GM19328 (cell line): ENCODE measurements at regions not wholly inside any gene's neighbourhood (a gene's known extent, or its start where the extent isn't known, plus 50 kb on each side); places are given as distances from the start of the nearest gene placed in this dataset.

Experiments used
- ATAC-seq: cut with Tn5 transposase; IDR thresholded peaks from one replicate; pipeline ENCODE4 v1.9.1; 2021; ENCODE audit warnings: mild to moderate bottlenecking, moderate library complexity; ENCODE audit not compliant: unreplicated experiment

DNA sequence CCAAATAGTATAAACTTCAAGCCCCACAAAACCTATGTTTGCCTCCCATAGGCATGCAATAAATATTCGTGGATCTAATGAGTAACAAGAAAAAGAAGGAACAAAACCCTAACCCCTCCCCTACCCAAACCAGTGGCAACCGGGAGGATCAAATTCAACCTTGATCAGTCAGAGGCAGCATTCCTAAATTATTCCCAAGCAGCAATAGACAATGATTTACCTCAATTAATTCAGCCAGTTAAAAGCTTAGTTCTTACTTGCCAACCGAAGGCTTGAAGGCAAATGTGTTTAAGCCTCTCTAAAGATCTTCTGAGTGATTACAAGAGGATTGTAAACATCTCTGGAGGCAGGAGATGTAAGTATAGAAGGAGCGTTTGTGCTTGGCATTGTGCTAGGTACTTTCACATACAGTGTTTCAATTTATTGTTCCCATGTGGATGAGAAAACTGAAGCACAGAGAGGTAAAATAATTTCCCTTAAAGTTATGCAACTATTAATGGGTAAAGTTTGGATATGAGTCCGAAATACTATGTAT lies 197.7 kb downstream of the MTX2 start:
- no peak for ATAC-seq

DNA sequence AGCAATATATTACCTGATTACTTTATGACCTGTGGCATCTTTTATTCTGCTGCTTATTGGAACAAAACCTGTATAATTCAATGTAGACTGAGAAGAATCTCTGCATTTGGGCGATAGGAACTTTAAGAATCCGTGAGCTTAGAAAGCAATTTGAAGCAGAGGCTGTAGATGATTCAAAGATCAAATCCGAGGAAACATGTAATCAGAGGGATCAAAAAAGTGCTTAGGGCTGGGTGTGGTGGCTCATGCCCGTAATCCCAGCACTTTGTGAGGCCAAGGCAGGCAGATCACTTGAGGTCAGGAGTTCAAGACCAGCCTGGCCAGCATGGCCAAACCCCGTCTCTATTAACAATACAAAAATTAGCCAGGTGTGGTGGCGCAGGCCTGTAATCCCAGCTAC lies 198.4 kb downstream of the MTX2 start:
- no peak for ATAC-seq

DNA sequence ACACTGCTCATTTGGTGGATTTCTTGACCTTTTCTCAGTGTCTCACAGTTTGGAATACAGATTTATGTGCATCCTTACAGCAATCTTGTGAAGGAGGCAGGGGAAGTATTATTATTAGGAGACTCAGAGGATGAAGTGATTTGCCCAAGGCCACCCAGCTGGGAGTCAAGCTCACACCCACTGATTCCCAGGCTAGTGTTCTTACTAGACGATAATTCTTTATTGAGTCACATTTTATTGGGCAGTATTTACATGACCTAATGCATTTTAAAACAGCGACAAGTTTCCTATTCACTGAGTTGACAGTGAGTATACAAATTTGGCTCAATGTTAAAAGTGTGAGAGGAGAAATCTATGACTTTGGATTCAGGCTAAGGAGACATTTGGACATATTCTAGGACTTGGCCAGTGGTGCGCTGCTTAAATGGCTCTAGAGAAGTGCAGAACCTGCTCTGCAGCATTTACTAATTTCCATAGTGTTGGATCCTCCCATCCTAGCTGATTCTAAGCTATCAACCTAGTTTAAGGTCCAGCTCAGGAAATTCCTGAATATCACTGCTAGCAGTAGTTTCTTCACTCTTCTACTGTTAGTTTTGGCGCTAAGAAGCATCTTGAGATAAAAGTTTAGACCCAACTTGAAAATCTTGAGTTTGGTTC lies 199.3 kb downstream of the MTX2 start:
- ATAC-seq = no peak

DNA sequence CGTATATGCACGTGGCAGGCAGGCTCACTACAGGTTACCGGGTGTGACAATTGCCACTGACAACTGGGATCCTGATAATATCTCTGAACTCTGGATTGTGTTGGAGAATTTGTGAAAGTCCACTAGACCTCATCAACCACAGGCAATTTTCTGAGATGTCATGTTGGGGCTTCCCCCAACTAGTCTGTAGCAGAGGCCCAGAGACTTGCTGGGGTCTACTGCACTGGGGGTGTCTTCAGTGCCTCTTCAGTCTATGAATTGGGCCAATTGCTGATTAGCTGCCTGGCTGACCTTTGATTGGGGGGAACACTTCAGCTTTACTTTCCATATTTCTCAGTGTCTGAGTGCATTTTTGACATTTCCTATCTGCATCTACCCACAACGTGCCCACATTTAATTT lies 201.5 kb downstream of the MTX2 start:
- ATAC-seq = no peak

DNA sequence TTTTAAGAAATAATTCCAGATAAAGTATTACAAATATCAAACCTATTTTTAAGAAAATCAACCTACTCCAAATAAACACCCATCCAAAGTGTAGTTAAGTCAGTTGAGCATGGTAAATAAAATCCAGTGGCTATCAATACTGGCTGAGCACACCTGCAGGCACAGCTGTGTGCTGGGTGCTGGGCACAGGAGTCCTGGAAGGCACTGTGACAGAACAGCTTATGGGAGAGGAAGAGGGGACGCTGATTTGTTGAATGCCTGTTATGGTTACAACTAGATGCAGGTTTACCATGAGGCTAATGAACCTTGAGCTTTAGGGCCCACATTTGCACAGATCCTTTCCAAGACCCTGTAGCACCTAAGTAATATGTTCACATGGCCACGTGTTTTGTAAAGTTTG lies 202.7 kb downstream of the MTX2 start:
- no peak for ATAC-seq

DNA sequence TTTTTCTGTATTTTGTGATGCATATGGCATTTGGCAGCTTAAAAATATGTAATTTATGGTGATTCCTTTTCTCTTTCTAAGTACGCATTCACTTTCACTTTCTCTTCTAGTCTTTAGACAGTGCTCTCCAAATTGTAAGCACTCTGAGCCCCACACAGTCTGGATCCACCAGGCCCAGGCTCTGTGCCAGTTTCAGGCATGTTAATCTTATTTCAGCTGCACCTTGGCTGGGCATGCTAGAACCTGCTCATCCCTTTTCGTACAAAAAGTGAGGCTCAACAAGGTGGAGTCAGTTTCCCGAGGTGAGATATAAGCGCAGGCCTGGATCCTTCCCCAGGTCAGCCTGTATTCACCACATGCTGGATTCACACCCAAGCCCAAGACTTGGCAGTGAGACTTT lies 203.9 kb downstream of the MTX2 start:
- no peak for ATAC-seq

DNA sequence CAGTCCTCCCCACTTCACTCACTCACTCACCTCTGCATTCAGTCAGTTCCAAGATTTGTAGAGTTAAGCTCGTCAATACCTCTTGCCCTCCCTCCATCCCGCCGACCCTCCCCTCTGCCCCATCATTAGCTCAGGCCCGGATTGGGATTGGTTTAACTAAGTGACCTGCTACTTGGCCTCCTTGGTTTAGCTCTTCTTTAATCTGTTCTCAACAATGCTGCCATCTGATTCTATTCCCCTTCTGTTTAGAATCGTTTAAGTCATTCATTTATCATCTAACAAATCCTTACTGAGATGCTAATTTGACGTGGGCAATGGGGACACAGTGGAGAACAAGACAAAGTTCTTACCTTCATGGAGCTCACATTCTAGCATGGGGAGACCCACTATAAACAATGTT lies 204.6 kb downstream of the MTX2 start:
- ATAC-seq = no peak

DNA sequence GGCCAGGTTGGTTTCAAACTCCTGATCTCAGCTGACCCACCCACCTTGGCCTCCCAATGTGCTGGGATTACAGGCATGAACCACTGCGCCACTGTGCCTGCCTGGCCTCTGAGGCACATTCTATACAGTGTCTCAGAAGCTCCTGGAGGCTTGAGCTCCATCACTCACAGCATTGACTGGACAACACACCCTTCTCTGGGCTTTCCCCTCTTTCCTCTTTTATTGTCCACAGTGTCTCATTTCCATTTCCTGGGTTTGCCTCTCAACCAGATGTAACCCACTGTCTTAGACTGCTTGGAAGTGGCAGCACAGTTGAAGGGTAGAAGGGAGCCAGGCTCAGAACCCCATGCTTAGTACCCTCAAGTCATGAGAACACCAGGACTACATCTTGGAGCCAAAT lies 208.1 kb downstream of the MTX2 start:
- ATAC-seq = no peak

DNA sequence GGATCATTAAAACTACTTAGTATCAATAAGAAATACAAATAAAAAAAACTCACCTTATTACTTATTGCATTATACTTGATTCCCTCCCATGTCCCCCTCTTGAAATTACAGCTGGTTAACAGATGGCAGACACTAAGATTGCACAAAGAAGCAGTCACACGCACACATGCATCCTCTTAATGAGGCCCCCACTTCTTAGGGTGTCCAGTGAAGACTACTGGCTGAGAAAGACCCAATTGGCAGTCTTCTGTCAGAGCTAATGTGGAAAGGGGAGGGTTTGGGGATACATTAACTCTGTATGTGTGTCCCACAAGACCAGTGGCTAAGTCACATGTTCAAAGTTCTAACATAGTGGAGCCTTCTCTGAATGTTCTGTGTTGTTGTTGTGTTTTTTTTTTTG lies 210.7 kb downstream of the MTX2 start:
- no peak for ATAC-seq

DNA sequence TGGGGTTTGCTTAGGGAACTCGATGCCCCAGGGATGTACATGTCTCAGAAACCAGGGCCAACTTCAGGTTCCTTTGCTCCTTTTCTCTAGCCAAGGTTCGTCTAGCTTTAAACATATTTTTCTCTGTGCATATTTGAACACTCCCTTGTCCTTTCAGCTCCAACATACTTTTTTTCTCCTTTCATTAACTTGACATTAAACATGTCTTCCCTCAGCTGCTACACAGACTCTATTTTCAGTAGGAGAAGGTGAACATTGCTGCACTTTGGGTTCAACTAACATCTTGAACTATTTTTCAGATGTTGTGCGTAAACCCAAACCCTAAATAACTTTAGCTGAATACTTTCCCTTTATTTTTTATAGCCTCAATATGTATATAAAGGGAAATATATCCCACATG lies 212.9 kb downstream of the MTX2 start:
- ATAC-seq = no peak

DNA sequence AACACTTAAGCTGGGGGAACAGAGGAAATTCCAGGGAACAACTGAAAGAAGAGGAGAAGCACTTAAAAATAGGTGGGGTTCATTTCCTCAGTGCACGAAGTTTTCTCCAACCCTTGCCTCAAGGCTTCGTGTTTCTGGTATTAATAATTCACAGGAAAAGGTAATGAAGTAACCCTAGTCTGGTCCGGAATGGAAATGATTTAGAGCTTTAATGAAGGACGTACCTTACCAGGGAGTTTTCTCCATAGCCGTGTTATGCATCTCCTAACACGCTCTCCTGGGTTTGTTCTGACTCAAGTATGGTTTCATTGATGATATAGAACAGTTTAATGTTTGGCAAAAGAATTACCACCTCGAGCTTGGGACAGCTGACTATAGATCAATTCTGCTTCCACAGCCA lies 214.2 kb downstream of the MTX2 start:
- ATAC-seq = no peak

DNA sequence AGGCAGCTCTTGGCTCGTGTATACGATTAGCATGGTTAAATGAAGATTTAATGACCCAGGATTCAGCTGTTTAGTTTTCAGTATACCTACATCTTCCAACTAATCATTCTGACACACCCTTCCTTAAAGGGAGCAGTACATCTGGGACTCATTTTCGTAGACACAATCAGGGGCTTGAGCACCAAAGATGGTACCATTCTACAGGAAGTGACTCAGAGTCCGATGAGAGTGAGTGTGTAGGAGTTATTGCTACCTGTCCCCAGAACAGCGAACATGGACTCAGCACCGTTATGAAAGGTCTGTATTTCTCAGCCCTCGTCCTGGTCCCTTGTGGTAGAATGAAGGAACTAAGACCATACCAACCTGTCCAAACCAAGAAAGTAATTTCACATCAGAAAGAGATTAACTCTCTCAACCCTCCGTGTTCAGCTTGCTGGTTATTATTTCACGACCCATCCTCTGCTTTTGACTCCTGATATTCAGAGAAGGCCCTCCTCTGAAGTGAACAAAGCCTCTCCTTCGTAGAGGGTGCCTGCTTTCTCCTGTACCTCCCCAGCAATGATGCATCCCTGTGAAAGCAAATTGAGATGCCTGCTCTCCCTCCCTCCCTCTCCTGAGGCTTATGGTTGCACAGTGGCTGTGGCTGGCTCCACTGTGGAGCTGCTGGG lies 214.8 kb downstream of the MTX2 start:
- ATAC-seq = no peak

DNA sequence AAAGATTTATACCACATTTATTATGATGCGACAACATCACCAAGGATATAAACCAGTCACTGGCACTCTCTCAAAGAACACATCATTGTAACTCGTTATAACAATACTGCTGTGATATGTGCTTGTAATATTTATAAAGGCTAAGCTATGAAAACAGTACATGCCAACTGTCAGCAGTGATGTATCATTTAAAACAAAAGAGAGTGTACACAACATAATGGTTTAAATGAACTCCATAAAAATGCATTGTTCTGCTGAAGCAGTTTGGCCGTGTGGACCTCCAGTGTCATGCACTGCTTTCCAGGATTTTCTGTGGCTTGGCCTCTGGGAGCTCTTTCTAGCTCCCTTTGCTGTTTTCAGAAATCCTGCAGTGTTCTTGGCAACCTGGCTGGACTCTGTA lies 215.6 kb downstream of the MTX2 start:
- ATAC-seq = no peak

DNA sequence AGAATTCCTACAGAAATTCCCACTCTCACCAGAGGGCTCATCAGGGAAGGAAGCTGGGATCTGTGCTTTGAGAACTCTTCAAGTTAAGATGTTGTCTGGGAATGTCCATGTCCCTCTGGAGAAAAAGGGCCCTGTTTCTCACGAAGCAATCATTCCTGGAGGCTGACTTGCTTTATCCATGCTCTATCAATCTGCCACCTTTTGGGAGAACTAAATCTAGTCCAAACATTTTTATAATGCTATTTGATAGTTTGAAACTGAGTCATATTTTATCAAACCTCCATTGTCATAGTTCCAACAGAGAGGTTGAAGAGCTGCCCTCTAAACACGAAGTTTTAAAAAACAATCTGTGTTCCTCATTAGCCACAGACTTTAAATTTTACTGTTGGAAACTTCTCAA lies 219.2 kb downstream of the MTX2 start:
- ATAC-seq = no peak

DNA sequence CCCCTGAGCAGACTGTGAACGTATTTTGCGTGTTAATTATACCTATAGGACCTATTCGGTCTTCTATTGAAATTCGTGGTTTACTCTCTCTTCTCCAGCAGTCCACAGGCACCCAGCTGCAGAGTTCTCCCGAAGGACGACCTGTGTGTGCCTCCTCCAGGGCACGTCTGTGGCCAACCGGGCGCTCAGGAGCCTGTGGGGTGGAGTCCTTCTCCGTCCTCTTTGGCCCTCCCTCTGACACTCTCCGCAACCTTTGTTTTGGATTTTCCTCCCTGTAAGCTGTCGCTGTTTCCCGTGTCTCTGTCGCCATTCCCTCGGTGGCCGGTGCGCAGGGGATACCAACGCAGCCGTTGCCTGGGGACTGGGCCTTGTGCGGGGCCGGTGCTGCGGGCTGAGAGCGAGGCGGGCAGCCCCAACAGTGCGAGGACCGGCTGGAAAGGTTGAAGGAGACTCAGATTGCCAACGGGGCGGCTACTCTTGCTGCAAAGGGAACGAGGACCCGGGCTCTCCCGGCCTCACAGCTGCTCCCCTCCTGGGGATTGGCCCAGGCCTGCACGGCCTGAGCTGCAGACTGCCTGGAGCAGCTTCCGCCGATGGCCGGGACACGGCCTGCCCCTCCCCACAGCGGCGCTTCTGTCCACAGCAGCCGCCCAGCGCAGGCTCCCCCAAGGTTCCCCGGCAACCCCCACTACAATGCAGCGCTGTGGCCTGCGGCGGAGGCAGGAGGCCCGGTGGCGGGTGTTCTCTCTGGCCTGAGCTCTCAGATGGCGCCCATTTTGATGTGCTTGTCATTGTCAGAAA lies 221.0 kb downstream of the MTX2 start:
- ATAC-seq = no peak

DNA sequence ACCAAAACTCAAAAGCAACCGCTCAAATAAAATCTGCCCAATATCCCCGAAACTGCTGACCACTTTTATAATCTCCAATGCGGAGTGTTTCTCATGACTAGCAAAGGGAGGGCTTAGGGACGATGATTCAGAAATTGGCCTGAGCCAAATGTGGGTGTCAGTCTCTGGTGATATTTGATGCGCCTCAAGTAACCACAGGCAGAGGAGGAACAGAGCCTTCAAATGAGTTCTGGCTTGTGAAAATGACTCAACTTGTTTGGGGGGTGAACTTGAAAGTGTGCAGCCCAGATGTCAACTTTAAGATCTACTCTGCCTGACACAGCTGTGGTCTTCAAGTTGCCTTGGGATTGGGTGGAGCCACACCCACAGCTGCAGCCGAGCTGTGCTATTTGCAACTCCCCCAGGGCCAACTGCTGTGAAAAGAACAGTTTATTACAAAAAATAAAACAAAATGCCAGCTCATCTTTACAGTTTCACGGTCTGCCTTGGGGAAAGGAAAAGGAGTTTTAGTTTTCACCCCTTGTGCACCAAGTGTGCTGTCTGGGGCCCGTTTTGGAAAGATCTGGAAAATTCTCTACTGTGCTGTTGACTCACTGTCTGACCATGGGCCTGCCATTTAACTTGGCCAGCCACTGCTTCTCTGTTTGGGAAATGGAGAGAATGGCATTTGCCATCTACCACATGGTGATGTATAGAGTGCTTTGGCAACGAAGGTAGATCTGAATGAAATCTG lies 222.1 kb downstream of the MTX2 start:
- peak; percentile 94 for ATAC-seq

DNA sequence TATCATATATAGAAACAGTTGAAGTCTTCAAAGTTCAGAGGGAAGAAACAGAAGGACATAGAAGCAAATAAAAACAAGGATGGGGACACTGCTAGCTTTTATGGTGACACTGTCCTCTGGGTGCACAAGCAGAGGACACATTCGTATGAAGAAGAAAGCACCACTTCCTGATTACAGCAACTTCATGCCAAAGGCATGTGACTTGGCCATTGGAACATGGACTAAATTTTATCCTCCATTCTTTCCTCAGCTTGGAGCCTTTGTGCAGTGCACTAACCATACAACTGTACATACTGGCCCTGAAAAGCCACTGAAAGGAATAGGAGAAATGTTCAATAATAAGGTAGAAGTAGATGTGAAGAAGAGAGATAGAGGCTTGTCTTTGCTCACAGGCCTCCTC lies 223.3 kb downstream of the MTX2 start:
- ATAC-seq = no peak

DNA sequence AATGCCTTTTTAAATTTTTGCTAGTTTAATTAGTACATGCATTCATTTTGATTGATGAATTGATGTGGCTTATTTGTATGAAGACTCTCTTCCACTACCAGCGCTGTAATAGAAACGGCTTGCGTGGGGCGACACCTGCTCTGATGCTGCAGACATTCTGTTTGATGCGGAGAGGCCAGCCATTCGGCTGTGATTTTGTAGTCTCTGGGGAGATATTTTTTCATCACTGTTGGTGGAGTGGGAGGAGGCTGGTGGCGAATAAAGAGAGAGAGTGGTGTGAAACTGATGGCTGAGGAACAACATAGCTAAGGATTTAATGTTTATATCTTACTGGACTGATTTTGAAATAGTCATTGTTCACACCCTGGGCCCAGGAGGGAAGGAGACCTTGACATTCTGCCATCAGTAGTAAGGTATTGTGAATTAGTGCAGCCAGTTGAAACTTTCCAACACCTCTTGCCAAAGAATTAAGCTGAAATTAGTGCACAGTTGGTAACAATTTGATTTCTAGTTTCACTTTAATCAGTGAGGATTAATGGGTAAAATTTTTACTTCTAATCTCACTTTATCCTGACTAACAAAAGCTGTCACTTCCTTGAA lies 224.1 kb downstream of the MTX2 start:
- no peak for ATAC-seq

DNA sequence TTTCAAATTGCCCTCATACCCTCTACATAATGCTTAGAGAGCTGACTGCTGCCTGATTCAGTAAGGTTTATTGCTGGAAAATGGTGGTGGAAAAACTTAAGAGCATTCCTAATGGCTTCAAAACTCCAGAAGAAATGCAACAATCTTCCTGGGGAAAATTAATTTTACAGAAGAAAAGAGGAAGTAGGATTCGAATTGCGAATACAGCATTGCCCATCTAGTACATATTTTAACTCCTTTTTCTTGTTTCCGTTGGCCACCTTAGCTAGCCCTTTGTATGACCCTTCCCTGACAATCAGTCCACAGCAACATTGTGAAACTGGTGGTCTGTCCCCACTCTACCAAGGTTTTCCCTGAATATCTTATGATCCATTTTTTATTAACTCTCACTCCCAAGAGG lies 224.7 kb downstream of the MTX2 start:
- ATAC-seq = no peak

DNA sequence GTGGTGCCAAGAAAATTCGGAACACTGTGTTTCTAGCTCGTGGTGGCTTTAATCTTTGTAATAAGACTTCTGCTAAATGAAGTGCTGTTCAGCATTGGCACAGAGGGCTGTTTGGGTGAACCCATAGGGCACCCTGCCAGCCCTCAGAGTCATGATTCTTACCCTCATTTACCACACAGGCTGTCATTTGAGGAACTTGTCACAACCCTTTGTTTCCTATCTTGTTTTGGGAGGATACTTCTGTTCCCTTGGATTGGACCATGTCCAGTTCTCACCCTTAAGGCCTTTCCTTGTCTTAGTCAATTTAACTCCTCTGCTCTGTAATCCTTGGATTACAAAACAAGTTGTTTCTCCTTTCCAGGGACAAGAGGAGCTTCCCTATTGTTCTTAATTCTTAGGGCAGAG lies 225.7 kb downstream of the MTX2 start:
- no peak for ATAC-seq

DNA sequence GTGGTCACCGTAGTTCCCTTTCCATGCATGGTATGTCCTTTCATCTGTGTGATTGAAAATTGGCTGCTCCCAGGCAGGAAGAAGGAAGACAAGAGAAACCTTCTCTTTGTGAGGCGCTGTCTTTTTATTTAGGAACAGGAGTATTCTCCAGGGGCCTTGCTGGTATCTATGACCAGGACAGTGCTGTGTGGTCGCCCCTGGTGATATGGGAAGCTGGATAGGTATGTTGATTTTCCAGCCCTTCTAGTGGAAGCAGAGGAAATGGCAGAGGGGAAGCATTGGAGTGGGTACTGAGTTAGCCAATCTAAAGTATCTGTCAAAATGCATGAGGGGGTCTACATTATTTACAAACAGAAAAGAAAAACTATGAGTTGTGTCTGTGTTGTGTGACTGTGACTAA lies 226.6 kb downstream of the MTX2 start:
- ATAC-seq = no peak
